Naive B cell (primary cell): ENCODE measurements at regions not wholly inside any gene's neighbourhood (a gene's known extent, or its start where the extent isn't known, plus 50 kb on each side); places are given as distances from the start of the nearest gene placed in this dataset.

Experiments
- ATAC-seq, 2 donors: fragments of 150-1000 bp; cut with Tn5 transposase; 2 replicates each; pipeline ENCODE4 v1.10.0; 2021; ENCODE audit warnings: low read depth in 2 of 2, mild to moderate bottlenecking in 2 of 2, moderate library complexity in 2 of 2
- DNase-seq: peaks from one replicate; pipeline ENCODE4 v3.0.0; 2022
- H3K27ac Mint-ChIP-seq, 6 donors: one replicate each; pipeline ENCODE4 v1.8.0; 2020 to 2022; ENCODE audit warnings: mild to moderate bottlenecking in 6 of 6, mixed read lengths in 6 of 6, moderate library complexity in 5 of 6, inconsistent platforms in 2 of 6
- H3K27me3 Mint-ChIP-seq, 3 donors: one replicate each; pipeline ENCODE4 v1.8.0; 2021 to 2022; ENCODE audit warnings: mixed read lengths in 3 of 3, mild to moderate bottlenecking in 1 of 3
- H3K36me3 Mint-ChIP-seq, 2 donors: one replicate each; pipeline ENCODE4 v1.8.0; 2020 to 2022; ENCODE audit warnings: mixed read lengths in 2 of 2, inconsistent platforms in 1 of 2, mild to moderate bottlenecking in 1 of 2
- H3K4me1 Mint-ChIP-seq, 3 donors: one replicate each; pipeline ENCODE4 v1.8.0; 2020 to 2022; ENCODE audit warnings: mixed read lengths in 3 of 3, inconsistent platforms in 1 of 3, mild to moderate bottlenecking in 1 of 3, moderate library complexity in 1 of 3
- H3K4me3 Mint-ChIP-seq, 8 donors: one replicate each; pipeline ENCODE4 v1.8.0; 2020 to 2022; ENCODE audit warnings: mild to moderate bottlenecking in 8 of 8, mixed read lengths in 8 of 8, moderate library complexity in 8 of 8, inconsistent platforms in 2 of 8
- H3K9me3 Mint-ChIP-seq, 7 donors: one replicate each; pipeline ENCODE4 v1.8.0; 2020 to 2022; ENCODE audit warnings: mixed read lengths in 7 of 7, mild to moderate bottlenecking in 5 of 7, inconsistent platforms in 2 of 7, moderate library complexity in 1 of 7

DNA sequence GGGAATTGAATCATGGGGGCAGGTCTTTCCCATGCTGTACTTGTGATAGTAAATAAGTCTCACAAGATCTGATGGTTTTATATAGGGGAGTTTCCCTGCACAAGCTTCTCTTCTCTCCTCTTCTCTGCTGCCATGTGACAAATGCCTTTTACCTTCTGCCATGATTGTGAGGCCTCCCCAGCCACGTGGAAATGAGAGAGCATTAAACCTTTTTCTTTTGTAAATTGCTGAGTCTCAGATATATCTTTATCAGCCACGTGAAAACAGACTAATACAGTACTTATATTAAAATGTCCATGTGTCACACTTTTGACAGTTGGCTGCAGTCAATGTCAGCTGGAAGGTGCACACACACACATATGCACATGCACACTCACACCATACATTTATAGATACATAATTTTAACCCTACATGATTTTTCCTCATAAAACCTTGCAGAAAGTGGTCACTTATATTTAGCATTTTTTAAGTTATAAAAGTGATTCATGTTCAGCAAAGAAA is 128.9 kb downstream of the OTOR start:
- no peak overlapping the region for H3K27ac Mint-ChIP-seq
- DNase-seq = no peak
- H3K9me3 Mint-ChIP-seq = peaks cover 0 to 4% (median 0%) of the 10 kb centered on the region in 7 donors
- no peaks in the 10 kb centered on the region for H3K36me3 Mint-ChIP-seq
- ATAC-seq = no peak
- no peaks in the 10 kb centered on the region for H3K27me3 Mint-ChIP-seq
- no peaks in the 10 kb centered on the region for H3K4me1 Mint-ChIP-seq
- no peak overlapping the region for H3K4me3 Mint-ChIP-seq

DNA sequence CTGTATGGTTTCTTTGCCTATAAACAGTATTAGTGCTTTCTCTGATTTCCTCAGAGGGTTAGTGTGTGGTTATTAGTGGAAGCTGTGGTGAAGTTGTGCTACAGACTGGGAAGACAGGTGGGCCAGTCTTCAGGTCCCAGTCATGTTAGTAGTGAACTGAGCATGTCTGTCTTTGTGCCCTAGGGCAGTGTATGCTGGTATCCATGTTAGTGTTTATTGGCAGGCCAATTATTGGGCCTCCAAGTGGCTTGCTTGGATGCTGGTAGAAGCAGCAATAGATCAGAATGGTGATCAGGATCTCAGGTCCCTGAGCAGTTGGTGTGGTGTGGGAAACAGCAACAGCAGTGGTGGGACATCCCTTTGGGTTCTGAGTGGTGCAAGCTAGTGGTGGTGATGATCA is 137.6 kb downstream of the OTOR start:
- no peak overlapping the region for H3K4me3 Mint-ChIP-seq
- H3K4me1 Mint-ChIP-seq = no peaks in the 10 kb centered on the region
- peaks cover 0 to 8% (median 6%) of the 10 kb centered on the region in 3 donors for H3K27me3 Mint-ChIP-seq
- H3K36me3 Mint-ChIP-seq = no peaks in the 10 kb centered on the region
- peaks cover 0 to 3% (median 1%) of the 10 kb centered on the region in 7 donors for H3K9me3 Mint-ChIP-seq
- ATAC-seq = no peak
- H3K27ac Mint-ChIP-seq = no peak overlapping the region
- no peak for DNase-seq

DNA sequence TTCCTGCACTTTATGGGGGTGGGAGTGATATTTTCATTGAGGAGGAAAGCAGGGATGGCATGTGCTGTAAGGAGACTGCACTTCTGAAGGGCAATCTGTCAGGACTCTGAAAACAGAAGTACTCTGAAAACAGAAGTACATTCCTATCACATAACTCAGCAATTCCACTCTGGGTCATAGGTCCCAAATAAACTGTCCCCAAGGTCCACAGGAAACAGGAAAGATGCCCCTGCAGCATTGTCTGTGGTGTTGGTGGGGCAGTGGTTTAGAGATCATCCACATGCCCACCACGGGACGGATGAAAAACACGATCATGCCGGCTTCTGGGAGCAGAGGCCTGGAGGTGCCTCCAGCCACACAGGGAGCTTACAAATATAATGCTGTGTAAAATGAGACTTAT is 150.3 kb downstream of the OTOR start:
- Mint-ChIP-seq H3K4me1 (no peaks in the 10 kb centered on the region), H3K27ac (no peak overlapping the region), H3K4me3 (no peak overlapping the region), H3K27me3 (no peaks in the 10 kb centered on the region), H3K36me3 (no peaks in the 10 kb centered on the region), H3K9me3 (peaks cover 0 to 5% (median 0%) of the 10 kb centered on the region in 7 donors)
- no peak for ATAC-seq
- DNase-seq = no peak

DNA sequence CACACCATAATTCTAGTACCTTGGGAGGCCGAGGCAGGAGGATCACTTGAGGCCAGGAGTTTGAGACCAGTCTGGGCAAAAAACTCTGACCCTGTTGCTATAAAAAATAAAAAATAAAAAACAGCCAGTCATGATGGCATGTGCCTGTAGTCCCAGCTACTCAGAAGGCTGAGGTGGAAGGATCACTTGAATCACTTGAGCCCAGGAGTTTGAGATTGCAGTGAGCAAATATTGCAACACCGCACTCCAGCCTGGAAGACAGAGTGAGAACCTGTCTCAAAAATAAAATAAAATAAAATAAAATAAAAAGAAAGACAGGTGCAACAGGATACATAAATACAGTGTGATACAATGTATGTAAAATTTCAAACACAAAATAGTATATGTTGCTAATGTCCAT is 154.5 kb downstream of the OTOR start:
- no peak for DNase-seq
- peaks cover 0 to 5% (median 3%) of the 10 kb centered on the region in 7 donors for H3K9me3 Mint-ChIP-seq
- no peak overlapping the region for H3K4me3 Mint-ChIP-seq
- no peaks in the 10 kb centered on the region for H3K27me3 Mint-ChIP-seq
- no peaks in the 10 kb centered on the region for H3K4me1 Mint-ChIP-seq
- H3K36me3 Mint-ChIP-seq = no peaks in the 10 kb centered on the region
- no peak overlapping the region for H3K27ac Mint-ChIP-seq
- no peak for ATAC-seq

DNA sequence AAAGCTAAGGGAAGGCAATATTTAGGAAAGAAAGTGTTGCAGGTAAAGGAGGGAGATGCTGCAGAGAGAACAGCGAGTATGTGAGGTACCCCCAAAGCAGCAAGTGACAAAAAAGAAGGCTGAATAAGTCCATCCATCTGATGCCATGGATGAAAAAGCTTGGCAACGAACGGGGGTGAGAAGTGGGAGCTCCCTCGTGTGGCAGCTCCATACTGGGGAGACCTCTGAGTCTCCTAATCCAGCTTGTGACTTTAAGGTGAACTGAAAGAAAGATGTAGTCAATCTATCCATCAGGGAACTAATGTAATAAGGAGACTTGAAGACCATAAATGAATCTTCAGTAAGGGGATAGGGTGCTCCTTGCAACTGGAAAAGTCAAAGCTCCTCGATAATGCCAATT is 156.6 kb downstream of the OTOR start:
- Mint-ChIP-seq H3K27ac (no peak overlapping the region), H3K4me3 (no peak overlapping the region), H3K36me3 (no peaks in the 10 kb centered on the region), H3K4me1 (no peaks in the 10 kb centered on the region), H3K9me3 (peaks cover 4 to 19% (median 11%) of the 10 kb centered on the region in 7 donors), H3K27me3 (no peaks in the 10 kb centered on the region)
- DNase-seq = no peak
- ATAC-seq = no peak

DNA sequence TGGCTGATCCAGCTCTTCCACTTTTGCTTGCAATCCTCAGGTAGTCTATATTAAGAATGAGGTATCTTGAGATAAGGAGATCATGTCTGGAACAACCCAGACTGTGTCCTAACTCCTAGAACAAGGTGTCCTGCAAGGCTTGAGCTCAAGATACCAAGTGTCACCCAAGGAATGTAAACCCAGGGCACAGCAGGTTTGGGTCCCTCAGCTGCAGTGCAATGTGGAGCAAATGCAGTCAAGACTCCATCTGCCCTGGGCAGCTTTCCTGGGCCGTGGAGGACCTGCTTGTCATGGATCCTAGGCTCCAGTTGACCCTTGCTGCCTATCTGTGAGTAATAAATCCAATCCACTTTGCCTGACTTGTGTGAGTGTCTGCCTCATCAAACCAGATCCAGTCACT is 166.1 kb downstream of the OTOR start:
- Mint-ChIP-seq H3K4me1 (no peaks in the 10 kb centered on the region), H3K36me3 (no peaks in the 10 kb centered on the region), H3K9me3 (peaks cover 2 to 18% (median 8%) of the 10 kb centered on the region in 7 donors), H3K27me3 (peaks cover 0 to 5% (median 0%) of the 10 kb centered on the region in 3 donors), H3K27ac (no peak overlapping the region), H3K4me3 (no peak overlapping the region)
- no peak for DNase-seq
- no peak for ATAC-seq

DNA sequence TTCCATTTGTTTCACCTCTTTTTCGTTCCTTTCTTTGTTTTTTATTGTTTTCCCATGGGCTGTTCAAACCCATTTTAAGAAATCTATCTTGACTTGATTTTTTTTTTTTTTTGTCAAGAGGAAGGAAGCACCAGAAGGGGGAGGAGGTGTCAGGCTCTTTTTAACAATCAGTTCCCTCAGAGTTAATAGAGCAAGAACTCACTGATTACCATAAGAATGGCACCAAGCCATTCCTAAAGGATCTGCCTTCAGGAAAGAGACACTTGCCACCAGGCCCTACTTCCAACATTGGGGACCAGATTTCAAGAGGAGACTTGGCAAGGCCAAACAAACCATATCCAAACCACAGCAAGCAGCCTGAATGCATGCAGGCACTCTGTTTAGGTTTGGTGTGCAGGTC is 168.0 kb downstream of the OTOR start:
- no peak overlapping the region for H3K27ac Mint-ChIP-seq
- no peak overlapping the region for H3K4me3 Mint-ChIP-seq
- H3K4me1 Mint-ChIP-seq = no peaks in the 10 kb centered on the region
- ATAC-seq (no peak), DNase-seq (no peak)
- no peaks in the 10 kb centered on the region for H3K36me3 Mint-ChIP-seq
- peaks cover 0 to 5% (median 0%) of the 10 kb centered on the region in 3 donors for H3K27me3 Mint-ChIP-seq
- peaks cover 0 to 16% (median 2%) of the 10 kb centered on the region in 7 donors for H3K9me3 Mint-ChIP-seq

DNA sequence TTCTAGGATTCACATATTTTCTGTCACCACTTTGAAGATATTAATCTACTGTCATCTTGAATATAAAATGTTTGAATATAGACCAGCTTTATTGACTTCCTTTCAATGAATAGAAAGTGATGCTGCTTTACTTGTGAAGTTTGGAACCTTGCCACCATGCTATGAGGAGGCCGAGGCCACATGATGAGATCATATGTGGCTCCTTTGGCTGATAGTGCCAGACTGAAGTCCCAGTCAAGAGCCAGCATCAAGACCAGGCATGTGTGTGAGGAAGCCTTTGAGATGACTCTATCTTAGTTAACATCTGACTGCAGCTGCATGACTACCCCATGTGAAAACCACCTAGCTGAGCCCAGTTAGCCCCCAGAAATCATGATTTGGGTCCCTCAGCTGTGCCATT is 169.5 kb downstream of the OTOR start:
- Mint-ChIP-seq H3K4me1 (no peaks in the 10 kb centered on the region), H3K4me3 (no peak overlapping the region), H3K27ac (no peak overlapping the region), H3K36me3 (no peaks in the 10 kb centered on the region), H3K9me3 (peaks cover 0 to 6% (median 0%) of the 10 kb centered on the region in 7 donors), H3K27me3 (peaks cover 0 to 5% (median 0%) of the 10 kb centered on the region in 3 donors)
- no peak for ATAC-seq
- DNase-seq = no peak

DNA sequence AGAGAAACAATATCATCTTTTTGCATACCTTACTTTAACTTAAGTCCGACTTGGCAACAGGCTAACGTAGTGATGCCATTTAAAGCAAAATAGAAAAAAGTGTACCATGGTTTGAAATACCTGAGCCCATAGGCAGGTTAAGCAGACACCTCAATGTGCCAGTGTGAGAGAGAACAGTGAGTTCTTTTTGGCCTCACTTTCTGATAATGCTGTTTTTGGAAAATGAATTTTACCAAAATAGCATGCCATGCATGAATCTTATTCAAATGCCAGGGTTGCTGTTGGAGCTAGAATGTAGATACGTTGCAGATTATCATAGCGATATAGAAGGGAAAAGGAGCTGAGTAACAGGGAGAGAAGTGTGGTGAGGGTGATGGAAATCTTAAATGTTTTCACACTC is 170.2 kb downstream of the OTOR start:
- H3K36me3 Mint-ChIP-seq = no peaks in the 10 kb centered on the region
- no peak for ATAC-seq
- peaks cover 0 to 5% (median 0%) of the 10 kb centered on the region in 3 donors for H3K27me3 Mint-ChIP-seq
- H3K4me3 Mint-ChIP-seq = no peak overlapping the region
- H3K9me3 Mint-ChIP-seq = peaks cover 0 to 4% (median 0%) of the 10 kb centered on the region in 7 donors
- no peak overlapping the region for H3K27ac Mint-ChIP-seq
- no peaks in the 10 kb centered on the region for H3K4me1 Mint-ChIP-seq
- no peak for DNase-seq

DNA sequence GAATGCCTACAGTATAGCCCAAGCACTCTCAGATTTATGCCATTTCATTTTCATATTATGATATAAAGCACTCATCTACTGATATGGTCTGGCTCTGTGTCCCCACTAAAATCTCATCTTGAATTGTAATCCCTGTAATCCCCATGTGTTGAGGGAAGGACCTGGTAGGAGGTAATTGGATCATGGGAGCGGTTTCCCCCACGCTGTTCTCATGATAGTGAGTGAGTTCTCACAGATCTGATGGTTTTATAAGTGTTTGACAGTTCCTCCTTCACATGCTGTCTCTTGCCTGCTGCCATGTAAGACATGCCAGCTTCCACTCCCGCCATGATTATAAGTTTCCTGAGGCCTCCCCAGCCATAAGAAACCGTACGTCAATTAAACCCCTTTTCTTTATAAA is 171.7 kb downstream of the OTOR start:
- Mint-ChIP-seq H3K36me3 (no peaks in the 10 kb centered on the region), H3K4me3 (no peak overlapping the region), H3K27ac (no peak overlapping the region), H3K27me3 (peaks cover 0 to 5% (median 0%) of the 10 kb centered on the region in 3 donors), H3K4me1 (no peaks in the 10 kb centered on the region), H3K9me3 (peaks cover 0 to 3% (median 0%) of the 10 kb centered on the region in 7 donors)
- ATAC-seq (no peak), DNase-seq (no peak)

DNA sequence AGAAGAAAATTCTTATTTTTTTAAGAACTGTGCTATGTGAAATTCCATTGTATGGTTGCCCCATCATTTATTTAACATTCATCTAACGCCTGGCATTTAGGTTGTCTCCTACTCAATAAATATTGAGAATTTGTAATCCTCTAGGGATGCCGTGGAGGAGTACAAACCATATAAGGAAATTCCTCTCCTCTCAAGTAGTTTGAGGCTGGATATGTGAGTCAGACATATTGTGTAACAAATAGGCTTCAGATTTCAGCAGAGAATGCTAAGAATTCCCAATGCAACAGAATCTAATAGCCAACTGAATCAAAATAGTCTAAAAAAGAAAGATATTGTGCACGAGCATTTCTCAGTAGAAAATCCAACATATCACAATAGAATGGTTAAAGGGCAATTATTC is 174.7 kb downstream of the OTOR start:
- no peak for ATAC-seq
- no peak overlapping the region for H3K27ac Mint-ChIP-seq
- DNase-seq = no peak
- H3K27me3 Mint-ChIP-seq = peaks cover 0 to 10% (median 0%) of the 10 kb centered on the region in 3 donors
- peaks cover 0 to 5% (median 0%) of the 10 kb centered on the region in 7 donors for H3K9me3 Mint-ChIP-seq
- H3K4me3 Mint-ChIP-seq = no peak overlapping the region
- H3K36me3 Mint-ChIP-seq = no peaks in the 10 kb centered on the region
- H3K4me1 Mint-ChIP-seq = no peaks in the 10 kb centered on the region

DNA sequence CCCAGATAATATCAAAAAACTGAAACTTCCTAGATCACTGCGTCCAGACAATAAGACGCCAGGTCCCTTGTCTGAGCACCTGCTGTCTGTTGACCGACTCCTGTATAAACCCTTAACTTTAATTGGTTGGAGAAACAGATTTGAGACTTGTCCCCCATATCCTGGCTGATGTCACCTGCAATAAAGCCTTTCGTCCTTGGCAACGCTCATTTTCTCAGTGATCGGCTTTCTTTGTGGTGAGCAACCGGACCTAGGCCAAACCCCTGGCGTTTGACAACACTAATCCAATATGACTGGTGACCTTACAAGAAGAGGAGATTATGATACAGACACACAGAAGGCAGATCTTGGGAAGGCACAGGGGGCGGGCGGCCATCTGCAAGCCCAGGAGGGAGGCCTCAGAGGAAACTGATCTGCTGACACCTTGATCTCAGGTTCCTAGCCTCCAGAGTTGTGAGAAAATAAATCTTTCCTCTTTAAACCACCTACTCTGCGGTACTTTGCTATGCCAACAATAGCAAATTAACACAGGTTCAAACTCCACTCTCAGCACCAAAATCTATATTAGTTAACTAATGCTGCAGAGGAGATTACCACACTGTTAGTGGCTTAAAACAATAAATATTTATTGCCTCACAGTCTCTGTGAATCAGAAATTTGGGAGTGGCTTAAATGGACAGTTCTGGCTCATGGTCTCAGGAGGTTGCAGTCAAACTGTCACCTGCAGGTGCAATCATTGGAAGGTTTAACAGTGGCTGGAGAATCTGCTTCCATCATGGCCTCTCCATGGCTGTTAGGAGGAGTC is 178.7 kb downstream of the OTOR start:
- H3K36me3 Mint-ChIP-seq = no peaks in the 10 kb centered on the region

DNA sequence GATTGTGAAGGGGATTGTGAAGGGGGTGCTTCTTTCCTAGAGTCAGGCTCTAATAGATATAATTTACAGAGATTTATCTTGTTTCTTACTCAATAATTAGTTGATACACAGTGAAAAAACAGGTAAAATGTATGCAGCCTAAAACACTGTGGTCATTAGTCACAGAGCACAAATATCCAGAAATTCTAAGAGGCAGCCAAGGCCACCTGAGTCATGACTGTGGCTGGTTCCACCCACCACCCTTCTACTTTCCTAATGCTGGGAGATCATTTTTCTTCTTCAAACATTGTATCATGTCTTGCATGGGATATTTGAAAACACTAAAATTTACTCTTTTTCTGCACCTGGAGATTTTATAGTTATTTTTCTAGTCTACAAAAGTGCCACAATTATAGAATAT is 181.6 kb downstream of the OTOR start:
- H3K36me3 Mint-ChIP-seq = no peaks in the 10 kb centered on the region
- no peak overlapping the region for H3K27ac Mint-ChIP-seq
- no peak overlapping the region for H3K4me3 Mint-ChIP-seq
- peaks cover 0 to 5% (median 4%) of the 10 kb centered on the region in 3 donors for H3K27me3 Mint-ChIP-seq
- DNase-seq (no peak), ATAC-seq (no peak)
- H3K4me1 Mint-ChIP-seq = no peaks in the 10 kb centered on the region
- peaks cover 0 to 6% (median 4%) of the 10 kb centered on the region in 7 donors for H3K9me3 Mint-ChIP-seq

More for the DNA sequence above, 178.7 kb downstream of the OTOR start:
- H3K27ac Mint-ChIP-seq = no peak overlapping the region
- ATAC-seq (no peak), DNase-seq (no peak)
- H3K9me3 Mint-ChIP-seq = peaks cover 0 to 7% (median 2%) of the 10 kb centered on the region in 7 donors
- peak overlapping the region in 1 of 8 donors; percentile 43 for H3K4me3 Mint-ChIP-seq
- peaks cover 0 to 5% (median 4%) of the 10 kb centered on the region in 3 donors for H3K27me3 Mint-ChIP-seq
- H3K4me1 Mint-ChIP-seq = no peaks in the 10 kb centered on the region

DNA sequence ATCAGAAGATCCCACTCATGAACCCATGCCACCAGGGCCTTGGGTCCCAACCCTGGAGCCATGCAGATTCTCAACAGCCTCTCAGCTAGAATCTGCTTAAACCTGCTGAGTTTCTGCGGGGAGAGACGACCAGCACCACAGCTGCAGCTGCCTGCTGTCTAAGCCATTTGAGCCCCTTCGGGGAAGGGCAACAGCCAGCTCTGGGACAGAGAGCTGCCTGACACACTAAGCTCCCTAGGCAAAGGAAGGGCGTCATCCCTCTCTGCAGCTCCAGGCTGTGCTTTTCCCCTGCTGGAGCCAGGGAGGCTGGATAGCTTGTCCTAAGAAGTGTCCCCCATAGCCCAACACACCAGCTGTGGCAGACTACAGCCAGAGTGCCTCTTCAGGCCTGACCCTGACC is 182.5 kb downstream of the OTOR start:
- Mint-ChIP-seq H3K9me3 (peaks cover 0 to 9% (median 4%) of the 10 kb centered on the region in 7 donors), H3K4me1 (no peaks in the 10 kb centered on the region), H3K36me3 (no peaks in the 10 kb centered on the region), H3K27ac (no peak overlapping the region), H3K4me3 (no peak overlapping the region), H3K27me3 (peaks cover 0 to 5% (median 4%) of the 10 kb centered on the region in 3 donors)
- DNase-seq = no peak
- no peak for ATAC-seq
